Peyer's patch (tissue), 4 donors: ENCODE measurements at regions not wholly inside any gene's neighbourhood (a gene's known extent, or its start where the extent isn't known, plus 50 kb on each side); places are given as distances from the start of the nearest gene placed in this dataset.

ENCODE experiments used
- DNase-seq, 3 donors: peaks; one replicate each; pipeline ENCODE4 v3.0.0-alpha.2; 2017 to 2019
- H3K27ac ChIP-seq, 4 donors: fragments of 200-600 bp; sonication (generic); one replicate each; pipeline ENCODE4 v1.5.1; 2016 to 2019
- H3K27me3 ChIP-seq, 2 donors: fragments of 200-600 bp; sonication (generic); one replicate each; pipeline ENCODE4 v1.5.1; 2019
- H3K36me3 ChIP-seq, 3 donors: fragments of 200-600 bp; sonication (generic); one replicate each; pipeline ENCODE4 v1.5.1; 2016 to 2019
- H3K4me1 ChIP-seq, 4 donors: fragments of 200-600 bp; sonication (generic); one replicate each; pipeline ENCODE4 v1.5.1; 2016 to 2019
- H3K4me3 ChIP-seq, 4 donors: fragments of 200-600 bp; sonication (generic); 1 replicate in 3 of 4; 2 replicates in 1 of 4; pipeline ENCODE4 v1.5.1; 2016 to 2019; ENCODE audit warnings: mild to moderate bottlenecking in 1 of 4
- H3K9me3 ChIP-seq, 4 donors: fragments of 200-600 bp; sonication (generic); one replicate each; pipeline ENCODE4 v1.5.1; 2016 to 2019; ENCODE audit warnings: mild to moderate bottlenecking in 1 of 4
- POLR2A ChIP-seq, 2 donors: fragments of 450-650 bp; IDR thresholded peaks; one replicate each; pipeline ENCODE4 v1.5.1; 2017; ENCODE audit warnings: antibody characterized with exemption in 2 of 2, mild to moderate bottlenecking in 2 of 2, moderate library complexity in 2 of 2
- TF ChIP-seq, protein P1 (sequence below), 6 experiments: fragments of 450-650 bp in 4 of 6; fragments of 200-600 bp in 2 of 6; sonication (generic) in 1 of 6; IDR thresholded peaks; one replicate each; pipeline ENCODE4 v1.5.1; 2017 to 2019; ENCODE audit warnings: antibody characterized with exemption in 6 of 6, mild to moderate bottlenecking in 3 of 6, moderate library complexity in 1 of 6

DNA sequence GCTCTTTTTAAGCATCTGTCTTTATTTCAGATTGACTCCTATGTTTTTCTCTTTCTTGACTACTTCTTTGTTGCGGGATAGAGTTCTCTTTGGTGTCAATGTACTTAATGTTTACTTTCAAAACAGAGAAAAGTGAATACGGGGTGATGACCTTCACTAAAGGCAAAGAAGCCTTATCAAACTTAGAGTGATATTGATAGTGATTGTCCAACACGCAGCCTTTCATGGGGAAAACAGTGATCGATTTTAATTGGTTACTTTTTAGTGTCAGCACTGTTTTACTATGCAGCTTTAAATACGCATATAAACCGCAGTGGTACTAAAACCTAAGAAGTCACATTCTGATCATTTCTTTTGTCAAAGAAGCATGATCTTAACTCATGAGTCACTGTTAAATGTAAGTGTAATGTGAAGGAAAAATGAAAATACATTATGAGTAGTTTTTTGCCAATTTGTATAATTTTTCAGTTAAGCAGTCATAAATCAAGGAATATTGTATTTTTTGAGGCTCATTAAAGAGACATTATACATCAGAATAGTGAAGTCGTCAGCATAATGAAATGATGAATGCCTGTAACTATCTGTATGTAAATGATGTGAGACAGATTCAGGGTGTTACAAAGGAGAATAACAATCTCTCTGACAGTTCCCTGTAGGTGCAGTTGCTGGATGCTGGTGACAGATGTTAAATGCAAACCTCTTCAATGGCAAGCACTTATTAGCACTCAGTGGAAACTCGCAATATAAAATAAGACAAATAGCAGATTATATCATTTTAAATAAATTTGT is 2082.8 kb upstream of the TENM3 start:
- Histone ChIP-seq H3K36me3 (no peaks in the 10 kb centered on the region), H3K27me3 (no peaks in the 10 kb centered on the region), H3K4me3 (no peak overlapping the region), H3K4me1 (no peaks in the 10 kb centered on the region), H3K27ac (no peak overlapping the region), H3K9me3 (no peaks in the 10 kb centered on the region)
- TF ChIP-seq POLR2A (IDR thresholded peaks at IDR 0.05), result no peak
- TF ChIP-seq, protein P1, sequence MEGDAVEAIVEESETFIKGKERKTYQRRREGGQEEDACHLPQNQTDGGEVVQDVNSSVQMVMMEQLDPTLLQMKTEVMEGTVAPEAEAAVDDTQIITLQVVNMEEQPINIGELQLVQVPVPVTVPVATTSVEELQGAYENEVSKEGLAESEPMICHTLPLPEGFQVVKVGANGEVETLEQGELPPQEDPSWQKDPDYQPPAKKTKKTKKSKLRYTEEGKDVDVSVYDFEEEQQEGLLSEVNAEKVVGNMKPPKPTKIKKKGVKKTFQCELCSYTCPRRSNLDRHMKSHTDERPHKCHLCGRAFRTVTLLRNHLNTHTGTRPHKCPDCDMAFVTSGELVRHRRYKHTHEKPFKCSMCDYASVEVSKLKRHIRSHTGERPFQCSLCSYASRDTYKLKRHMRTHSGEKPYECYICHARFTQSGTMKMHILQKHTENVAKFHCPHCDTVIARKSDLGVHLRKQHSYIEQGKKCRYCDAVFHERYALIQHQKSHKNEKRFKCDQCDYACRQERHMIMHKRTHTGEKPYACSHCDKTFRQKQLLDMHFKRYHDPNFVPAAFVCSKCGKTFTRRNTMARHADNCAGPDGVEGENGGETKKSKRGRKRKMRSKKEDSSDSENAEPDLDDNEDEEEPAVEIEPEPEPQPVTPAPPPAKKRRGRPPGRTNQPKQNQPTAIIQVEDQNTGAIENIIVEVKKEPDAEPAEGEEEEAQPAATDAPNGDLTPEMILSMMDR (IDR thresholded peaks at IDR 0.05), result no peak
- no peak for DNase-seq

- no peak for TF ChIP-seq POLR2A (IDR thresholded peaks at IDR 0.05)
- TF ChIP-seq, protein P1 (IDR thresholded peaks at IDR 0.05), result no peak
- no peaks in the 10 kb centered on the region for H3K9me3 ChIP-seq
- H3K4me1 ChIP-seq, result no peaks in the 10 kb centered on the region
- H3K4me3 ChIP-seq, result no peak overlapping the region
- no peak overlapping the region for H3K27ac ChIP-seq
- no peaks in the 10 kb centered on the region for H3K36me3 ChIP-seq
- no peaks in the 10 kb centered on the region for H3K27me3 ChIP-seq
- DNase-seq, result no peak
These were observed 2078.4 kb upstream of the TENM3 start for GRCh38 chr4:180164799-180165198.

- no peak overlapping the region for H3K27ac ChIP-seq
- H3K36me3 ChIP-seq, result no peaks in the 10 kb centered on the region
- TF ChIP-seq POLR2A (IDR thresholded peaks at IDR 0.05), result no peak
- TF ChIP-seq, protein P1 (IDR thresholded peaks at IDR 0.05), result no peak
- no peaks in the 10 kb centered on the region for H3K9me3 ChIP-seq
- H3K27me3 ChIP-seq, result no peaks in the 10 kb centered on the region
- H3K4me1 ChIP-seq, result no peaks in the 10 kb centered on the region
- H3K4me3 ChIP-seq, result no peak overlapping the region
- no peak for DNase-seq
These were observed 2073.8 kb upstream of the TENM3 start for GRCh38 chr4:180169394-180169793.

- Histone ChIP-seq H3K4me1 (no peaks in the 10 kb centered on the region), H3K9me3 (no peaks in the 10 kb centered on the region), H3K27ac (no peak overlapping the region), H3K4me3 (no peak overlapping the region), H3K27me3 (no peaks in the 10 kb centered on the region), H3K36me3 (no peaks in the 10 kb centered on the region)
- no peak for DNase-seq
- no peak for TF ChIP-seq POLR2A (IDR thresholded peaks at IDR 0.05)
- TF ChIP-seq, protein P1 (IDR thresholded peaks at IDR 0.05), result no peak
These were observed 2073.2 kb upstream of the TENM3 start for GRCh38 chr4:180169966-180170365.

DNA sequence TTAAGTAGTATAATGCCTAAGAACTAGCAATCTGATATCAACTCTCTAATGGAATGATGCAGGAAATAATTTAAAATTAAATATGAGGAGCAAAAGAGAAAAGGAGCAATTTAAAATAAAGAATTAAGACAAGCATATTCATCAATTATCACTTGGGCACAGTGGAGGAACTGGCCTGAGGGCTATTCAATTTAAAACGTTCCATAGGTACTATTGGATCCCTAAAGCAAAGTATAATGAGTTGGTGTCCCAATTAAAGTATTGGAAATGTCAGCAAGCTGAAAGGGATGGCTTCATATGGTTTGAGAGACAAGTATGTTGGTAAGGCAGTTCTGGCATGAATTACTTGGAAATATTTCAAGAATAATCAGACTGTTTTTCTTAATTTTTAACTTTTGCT is 2064.1 kb upstream of the TENM3 start:
- no peaks in the 10 kb centered on the region for H3K4me1 ChIP-seq
- no peaks in the 10 kb centered on the region for H3K27me3 ChIP-seq
- no peaks in the 10 kb centered on the region for H3K9me3 ChIP-seq
- H3K27ac ChIP-seq, result no peak overlapping the region
- no peak overlapping the region for H3K4me3 ChIP-seq
- TF ChIP-seq POLR2A (IDR thresholded peaks at IDR 0.05), result no peak
- TF ChIP-seq, protein P1 (IDR thresholded peaks at IDR 0.05), result no peak
- no peaks in the 10 kb centered on the region for H3K36me3 ChIP-seq
- no peak for DNase-seq
